ENCODE measurements at regions not wholly inside any gene's neighbourhood (a gene's known extent, or its start where the extent isn't known, plus 50 kb on each side); places are given as distances from the start of the nearest gene placed in this dataset.

- no peak for DNase-seq
Observed at GRCh38 chr9:135032041-135032835, 55.2 kb upstream of the OLFM1 start.

- DNase-seq, result no peak
Observed at GRCh38 chr9:135032868-135033460, 54.5 kb upstream of the OLFM1 start.

GRCh38 chr9:135033487-135033886 is 54.0 kb upstream of the OLFM1 start:
- DNase-seq, result no peak

GRCh38 chr9:135034106-135034505 is 53.4 kb upstream of the OLFM1 start:
- DNase-seq, result no peak

- no peak for DNase-seq
Observed at GRCh38 chr9:135035781-135036760, 51.4 kb upstream of the OLFM1 start.

GRCh38 chr9:135036861-135037465 is 50.5 kb upstream of the OLFM1 start:
- DNase-seq, result no peak

GRCh38 chr9:135037521-135038250 is 49.8 kb upstream of the OLFM1 start:
- DNase-seq, result no peak
